Immature natural killer cell (primary cell): ENCODE measurements at regions not wholly inside any gene's neighbourhood (a gene's known extent, or its start where the extent isn't known, plus 50 kb on each side); places are given as distances from the start of the nearest gene placed in this dataset.

Source experiments
- DNase-seq, 3 donors: peaks; one replicate each; pipeline ENCODE4 v3.0.0; 2022; ENCODE audit warnings: mixed read lengths in 1 of 3
- H3K27ac Mint-ChIP-seq, 6 donors: one replicate each; pipeline ENCODE4 v1.8.0; 2020; ENCODE audit warnings: mixed read lengths in 6 of 6, mild to moderate bottlenecking in 5 of 6, inconsistent platforms in 4 of 6, moderate library complexity in 3 of 6
- H3K27me3 Mint-ChIP-seq, 3 donors: one replicate each; pipeline ENCODE4 v1.8.0; 2020 to 2021; ENCODE audit warnings: low read depth in 3 of 3, mild to moderate bottlenecking in 3 of 3, mixed read lengths in 3 of 3, moderate library complexity in 3 of 3, inconsistent platforms in 1 of 3
- H3K36me3 Mint-ChIP-seq, 3 donors: one replicate each; pipeline ENCODE4 v1.8.0; 2020; ENCODE audit warnings: mixed read lengths in 3 of 3, inconsistent platforms in 2 of 3, mild to moderate bottlenecking in 2 of 3
- H3K4me1 Mint-ChIP-seq, 2 donors: one replicate each; pipeline ENCODE4 v1.8.0; 2020; ENCODE audit warnings: inconsistent platforms in 2 of 2, mild to moderate bottlenecking in 2 of 2, mixed read lengths in 2 of 2, moderate library complexity in 1 of 2
- H3K4me3 Mint-ChIP-seq, 5 donors: one replicate each; pipeline ENCODE4 v1.8.0; 2020; ENCODE audit warnings: mild to moderate bottlenecking in 5 of 5, mixed read lengths in 5 of 5, inconsistent platforms in 3 of 5, moderate library complexity in 3 of 5
- H3K9me3 Mint-ChIP-seq, 6 donors: one replicate each; pipeline ENCODE4 v1.8.0; 2020; ENCODE audit warnings: mild to moderate bottlenecking in 6 of 6, mixed read lengths in 6 of 6, inconsistent platforms in 4 of 6, moderate library complexity in 3 of 6

DNA sequence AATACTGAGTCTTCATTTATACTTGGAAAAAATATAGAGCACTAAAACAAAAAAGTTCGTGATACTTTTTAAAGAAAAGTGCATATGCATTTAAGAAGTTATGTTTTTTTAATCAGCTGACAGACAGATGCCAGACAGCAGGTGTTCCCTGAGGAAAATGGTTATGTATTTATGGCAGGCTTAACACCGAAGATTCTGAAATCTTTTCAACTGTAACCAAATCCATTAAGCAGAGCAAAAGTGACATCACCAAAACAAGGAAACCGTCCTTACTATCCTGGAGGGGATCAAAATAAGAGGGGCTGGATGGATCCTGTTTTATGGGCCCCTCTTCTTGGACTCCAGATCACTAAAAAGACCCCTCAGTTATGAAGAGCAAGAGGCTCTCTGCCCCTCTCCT is 404.9 kb upstream of the ADAMTS16 start:
- Mint-ChIP-seq H3K27ac (no peak overlapping the region), H3K36me3 (no peaks in the 10 kb centered on the region), H3K4me3 (no peak overlapping the region), H3K27me3 (no peaks in the 10 kb centered on the region), H3K9me3 (peaks cover 3 to 38% (median 4%) of the 10 kb centered on the region in 6 donors), H3K4me1 (no peaks in the 10 kb centered on the region)
- no peak for DNase-seq

DNA sequence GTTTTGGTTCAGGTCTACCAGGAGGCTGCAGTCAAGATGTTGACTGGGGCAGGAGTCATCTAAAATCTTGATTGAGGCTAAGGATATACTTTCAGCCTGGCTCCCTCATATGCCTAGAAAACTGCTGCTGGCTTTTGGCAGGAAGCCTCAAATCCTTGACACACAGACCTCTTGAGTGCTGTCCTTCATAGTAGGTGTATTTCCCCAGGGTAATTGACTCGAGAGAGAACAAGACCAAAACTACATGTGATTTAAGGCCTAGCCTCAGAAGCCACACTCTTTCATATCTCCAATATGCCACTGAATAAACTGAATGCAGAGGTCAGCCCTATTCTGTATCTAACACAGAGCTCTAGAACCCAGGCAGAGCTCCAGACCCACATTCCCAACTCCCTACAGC is 402.3 kb upstream of the ADAMTS16 start:
- Mint-ChIP-seq H3K4me3 (no peak overlapping the region), H3K36me3 (no peaks in the 10 kb centered on the region), H3K27ac (no peak overlapping the region), H3K4me1 (no peaks in the 10 kb centered on the region), H3K9me3 (peaks cover 0 to 37% (median 7%) of the 10 kb centered on the region in 6 donors), H3K27me3 (no peaks in the 10 kb centered on the region)
- DNase-seq = no peak

DNA sequence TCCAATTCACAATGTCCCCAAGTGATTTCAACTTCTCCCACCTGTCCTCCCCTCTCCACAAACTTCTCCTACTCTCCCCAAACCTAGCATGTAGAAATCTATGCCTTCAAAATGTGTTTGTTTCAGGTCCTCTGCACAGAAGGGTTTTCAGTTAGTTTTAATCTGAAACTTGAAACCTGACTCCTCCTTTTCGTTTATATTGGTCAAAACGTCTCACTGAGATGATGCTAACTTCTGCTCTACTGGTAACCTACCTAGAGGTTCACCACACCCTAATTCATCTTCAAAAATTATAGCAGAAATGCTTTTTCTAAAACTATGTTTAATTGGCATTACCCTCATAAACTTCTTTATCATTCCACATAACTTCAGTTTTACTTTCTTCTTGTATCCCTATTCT is 401.8 kb upstream of the ADAMTS16 start:
- Mint-ChIP-seq H3K4me1 (no peaks in the 10 kb centered on the region), H3K36me3 (no peaks in the 10 kb centered on the region), H3K27me3 (no peaks in the 10 kb centered on the region), H3K4me3 (no peak overlapping the region), H3K9me3 (peaks cover 2 to 41% (median 7%) of the 10 kb centered on the region in 6 donors), H3K27ac (no peak overlapping the region)
- no peak for DNase-seq

DNA sequence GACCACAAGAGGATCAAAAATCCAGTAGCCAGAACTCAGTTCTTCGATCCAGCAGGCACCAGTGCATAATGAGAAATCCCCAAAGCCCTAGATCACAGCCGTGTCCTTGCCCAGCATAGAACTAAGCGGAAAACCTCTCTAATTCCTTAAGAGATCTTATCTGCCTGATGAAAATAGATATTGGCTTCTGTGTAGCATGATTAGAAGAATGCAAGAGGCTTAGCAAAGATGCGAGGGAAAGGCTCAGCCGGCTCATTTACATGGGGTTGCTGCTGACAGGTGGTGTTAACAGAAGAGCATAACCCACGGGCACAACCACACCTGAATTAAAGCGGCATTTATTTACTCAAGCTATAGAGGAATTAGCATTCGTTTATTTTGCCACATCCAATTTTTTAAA is 400.0 kb upstream of the ADAMTS16 start:
- H3K9me3 Mint-ChIP-seq = peaks cover 1 to 47% (median 7%) of the 10 kb centered on the region in 6 donors
- H3K27ac Mint-ChIP-seq = no peak overlapping the region
- no peaks in the 10 kb centered on the region for H3K36me3 Mint-ChIP-seq
- H3K27me3 Mint-ChIP-seq = peaks cover 0 to 2% (median 0%) of the 10 kb centered on the region in 3 donors
- no peaks in the 10 kb centered on the region for H3K4me1 Mint-ChIP-seq
- no peak for DNase-seq
- no peak overlapping the region for H3K4me3 Mint-ChIP-seq

DNA sequence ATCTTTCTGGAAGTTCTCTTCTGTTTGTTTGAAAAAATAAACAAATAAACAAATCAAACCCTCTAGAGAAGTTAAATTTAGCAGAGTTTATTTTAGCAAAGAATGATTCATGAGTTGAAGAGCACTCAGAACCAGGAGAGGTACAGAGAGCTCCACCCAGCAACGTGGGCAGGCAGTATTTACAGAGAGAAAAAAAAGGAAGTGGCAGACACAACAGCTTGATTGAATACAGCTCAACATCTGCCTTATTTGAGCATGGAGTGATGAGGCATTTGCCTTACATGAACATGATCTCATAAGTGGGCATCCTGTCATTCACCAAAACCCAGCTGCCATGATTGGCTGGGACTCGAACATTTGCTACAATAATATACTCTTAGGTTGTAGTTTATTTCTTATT is 381.6 kb upstream of the ADAMTS16 start:
- DNase-seq = no peak
- Mint-ChIP-seq H3K4me1 (no peaks in the 10 kb centered on the region), H3K27me3 (peaks cover 0 to 2% (median 0%) of the 10 kb centered on the region in 3 donors), H3K4me3 (no peak overlapping the region), H3K36me3 (no peaks in the 10 kb centered on the region), H3K9me3 (peaks cover 0 to 38% (median 7%) of the 10 kb centered on the region in 6 donors), H3K27ac (no peak overlapping the region)

DNA sequence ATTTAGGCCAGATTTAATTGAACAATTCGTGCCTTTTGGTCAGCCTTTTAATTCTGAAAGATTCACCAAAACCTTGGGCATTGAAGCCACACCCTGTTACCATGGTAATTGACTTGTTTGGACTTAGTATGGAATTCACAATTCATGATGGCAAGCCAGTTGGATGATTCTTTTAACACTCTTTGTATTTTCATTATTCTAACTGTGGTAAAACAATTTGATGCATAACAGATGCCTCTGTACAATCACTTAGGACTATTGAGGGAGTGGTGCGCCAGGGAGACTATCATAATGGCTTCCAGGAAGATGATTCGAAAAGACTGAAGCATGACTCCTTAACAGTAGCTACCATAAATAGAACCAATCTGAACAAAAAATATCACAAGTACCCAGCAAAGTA is 381.1 kb upstream of the ADAMTS16 start:
- Mint-ChIP-seq H3K27ac (no peak overlapping the region), H3K36me3 (no peaks in the 10 kb centered on the region), H3K27me3 (peaks cover 0 to 2% (median 0%) of the 10 kb centered on the region in 3 donors), H3K4me1 (no peaks in the 10 kb centered on the region), H3K9me3 (peaks cover 0 to 33% (median 8%) of the 10 kb centered on the region in 6 donors), H3K4me3 (no peak overlapping the region)
- DNase-seq = no peak

DNA sequence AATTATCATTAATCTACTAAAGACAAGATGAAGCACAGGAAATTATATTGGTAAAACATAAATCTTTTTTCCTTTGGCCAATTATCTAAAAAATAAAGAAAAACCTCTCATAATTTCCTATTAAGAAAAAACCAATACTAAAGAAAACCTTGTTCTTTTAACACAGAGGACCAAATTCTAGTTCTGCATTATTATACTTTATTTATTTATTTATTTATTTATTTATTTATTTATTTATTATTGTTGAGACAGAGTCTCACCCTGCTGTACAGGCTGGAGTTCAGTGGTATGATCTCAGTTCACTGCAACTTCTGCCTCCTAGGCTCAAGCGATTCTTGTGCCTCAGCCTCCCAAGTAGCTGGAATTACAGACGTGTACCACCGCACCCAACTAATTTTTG is 377.8 kb upstream of the ADAMTS16 start:
- H3K27ac Mint-ChIP-seq = no peak overlapping the region
- H3K4me1 Mint-ChIP-seq = no peaks in the 10 kb centered on the region
- H3K9me3 Mint-ChIP-seq = peaks cover 0 to 31% (median 8%) of the 10 kb centered on the region in 6 donors
- H3K4me3 Mint-ChIP-seq = no peak overlapping the region
- no peaks in the 10 kb centered on the region for H3K36me3 Mint-ChIP-seq
- H3K27me3 Mint-ChIP-seq = peaks cover 0 to 2% (median 0%) of the 10 kb centered on the region in 3 donors
- no peak for DNase-seq

DNA sequence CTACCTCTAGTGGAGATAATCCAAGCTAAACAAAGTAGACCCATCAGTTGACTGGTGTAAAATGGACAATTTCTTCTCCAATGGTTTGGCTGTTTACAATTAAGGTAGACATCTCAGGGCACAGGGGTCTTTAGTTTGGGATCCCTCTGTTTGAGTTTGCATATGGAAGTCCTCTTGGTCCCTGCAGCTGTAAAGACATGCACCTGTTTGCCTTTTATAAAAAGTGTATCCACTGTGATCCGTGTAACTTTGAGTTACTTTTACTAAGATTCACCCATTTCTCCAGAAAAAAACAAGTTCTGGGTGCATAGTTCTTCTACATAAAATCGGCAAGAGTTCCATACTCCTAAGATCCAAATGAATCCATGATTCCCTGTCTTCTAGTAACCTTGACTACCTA is 374.7 kb upstream of the ADAMTS16 start:
- H3K27me3 Mint-ChIP-seq = peaks cover 0 to 2% (median 0%) of the 10 kb centered on the region in 3 donors
- no peak for DNase-seq
- no peak overlapping the region for H3K27ac Mint-ChIP-seq
- no peak overlapping the region for H3K4me3 Mint-ChIP-seq
- H3K9me3 Mint-ChIP-seq = peaks cover 3 to 29% (median 12%) of the 10 kb centered on the region in 6 donors
- H3K36me3 Mint-ChIP-seq = no peaks in the 10 kb centered on the region
- H3K4me1 Mint-ChIP-seq = no peaks in the 10 kb centered on the region

DNA sequence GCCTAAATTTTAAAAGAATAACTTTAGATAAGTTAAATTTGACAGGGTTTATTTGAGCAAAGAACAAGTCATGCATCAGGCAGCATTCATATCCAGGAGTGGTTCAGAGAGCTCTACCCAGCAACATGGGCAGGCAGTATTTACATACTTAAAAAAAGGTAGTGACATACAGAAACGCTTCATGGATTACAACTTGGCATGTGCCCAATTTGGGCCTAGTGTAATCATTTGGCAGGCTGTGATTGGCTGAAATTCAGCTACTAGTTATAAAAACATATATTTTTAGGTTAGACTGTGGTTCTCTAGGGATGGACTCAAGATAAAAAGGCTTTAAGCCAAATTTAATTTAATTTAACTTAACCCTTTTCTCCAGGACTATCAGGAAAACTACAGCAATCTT is 374.0 kb upstream of the ADAMTS16 start:
- Mint-ChIP-seq H3K4me1 (no peaks in the 10 kb centered on the region), H3K36me3 (no peaks in the 10 kb centered on the region), H3K9me3 (peaks cover 7 to 25% (median 12%) of the 10 kb centered on the region in 6 donors), H3K4me3 (no peak overlapping the region), H3K27ac (no peak overlapping the region), H3K27me3 (peaks cover 0 to 2% (median 0%) of the 10 kb centered on the region in 3 donors)
- no peak for DNase-seq

DNA sequence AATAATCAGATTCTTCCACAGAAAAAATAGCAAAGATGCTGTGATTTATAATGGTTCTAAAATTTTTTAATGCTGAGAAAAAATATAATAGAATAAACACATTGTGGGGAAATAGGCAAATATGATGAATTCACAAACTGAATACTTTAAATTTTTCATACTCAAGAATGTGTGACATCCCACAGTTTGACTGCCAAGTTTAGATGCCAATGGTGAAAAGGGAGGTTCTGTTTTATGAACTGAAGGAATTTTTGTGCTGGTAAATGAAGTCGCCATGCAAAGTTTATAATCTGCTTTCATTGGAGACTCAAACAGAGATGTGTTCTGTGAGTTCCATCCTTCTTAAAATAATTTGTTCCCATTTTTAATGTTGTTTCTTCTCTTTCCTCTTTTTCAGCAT is 367.5 kb upstream of the ADAMTS16 start:
- H3K9me3 Mint-ChIP-seq = peaks cover 3 to 40% (median 10%) of the 10 kb centered on the region in 6 donors
- DNase-seq = no peak
- no peaks in the 10 kb centered on the region for H3K4me1 Mint-ChIP-seq
- no peaks in the 10 kb centered on the region for H3K36me3 Mint-ChIP-seq
- no peak overlapping the region for H3K4me3 Mint-ChIP-seq
- H3K27me3 Mint-ChIP-seq = peaks cover 0 to 1% (median 0%) of the 10 kb centered on the region in 3 donors
- no peak overlapping the region for H3K27ac Mint-ChIP-seq

DNA sequence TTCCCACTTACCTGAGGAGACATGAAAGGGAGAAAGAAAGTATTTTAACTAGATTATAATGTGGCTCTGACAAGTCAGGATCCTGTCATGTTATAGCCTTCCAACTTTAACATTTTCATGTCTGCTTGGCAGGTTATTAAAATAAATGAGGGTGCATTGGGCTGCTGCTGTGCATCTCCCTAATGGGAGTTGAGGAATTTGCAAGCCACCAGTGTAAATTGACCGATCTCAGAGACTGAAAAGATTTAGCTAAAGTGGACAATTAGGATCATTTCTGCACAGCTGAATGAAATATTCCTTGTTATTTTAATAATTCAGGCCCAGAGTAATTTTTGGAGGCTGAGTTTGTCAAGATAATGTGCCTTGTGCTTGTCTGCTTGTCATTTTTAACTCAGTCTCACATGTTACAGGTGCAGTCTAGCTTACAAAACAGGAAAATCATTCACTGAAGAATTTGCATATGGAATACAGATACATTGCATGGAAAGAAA is 366.3 kb upstream of the ADAMTS16 start:
- Mint-ChIP-seq H3K9me3 (peaks cover 3 to 40% (median 10%) of the 10 kb centered on the region in 6 donors), H3K27me3 (peaks cover 0 to 1% (median 0%) of the 10 kb centered on the region in 3 donors), H3K36me3 (peaks cover 0 to under 1% (median 0%) of the 10 kb centered on the region in 3 donors), H3K4me3 (no peak overlapping the region), H3K4me1 (no peaks in the 10 kb centered on the region), H3K27ac (no peak overlapping the region)
- DNase-seq = no peak

DNA sequence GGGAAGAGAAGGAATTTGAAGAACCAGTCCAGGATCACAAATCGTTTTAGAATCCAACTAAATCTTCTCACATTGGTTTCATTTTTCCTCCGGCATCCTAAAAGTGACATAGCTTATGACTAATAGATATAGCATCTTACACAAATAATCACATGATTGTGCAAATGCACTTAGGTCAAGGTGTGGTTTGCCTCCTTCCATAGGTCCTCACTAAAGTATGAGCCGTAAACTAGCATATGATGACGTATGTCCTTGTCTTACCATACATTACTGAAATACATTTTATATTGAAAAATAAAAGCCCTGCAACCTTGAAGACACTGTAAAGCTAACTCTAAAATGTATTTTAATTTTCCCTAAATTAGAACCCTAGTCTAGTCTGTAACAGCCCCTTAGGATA is 362.7 kb upstream of the ADAMTS16 start:
- peaks cover 2 to 56% (median 11%) of the 10 kb centered on the region in 6 donors for H3K9me3 Mint-ChIP-seq
- no peaks in the 10 kb centered on the region for H3K4me1 Mint-ChIP-seq
- DNase-seq = no peak
- peaks cover 0 to 1% (median 0%) of the 10 kb centered on the region in 3 donors for H3K27me3 Mint-ChIP-seq
- H3K4me3 Mint-ChIP-seq = no peak overlapping the region
- H3K27ac Mint-ChIP-seq = no peak overlapping the region
- peaks cover 0 to 3% (median 0%) of the 10 kb centered on the region in 3 donors for H3K36me3 Mint-ChIP-seq

DNA sequence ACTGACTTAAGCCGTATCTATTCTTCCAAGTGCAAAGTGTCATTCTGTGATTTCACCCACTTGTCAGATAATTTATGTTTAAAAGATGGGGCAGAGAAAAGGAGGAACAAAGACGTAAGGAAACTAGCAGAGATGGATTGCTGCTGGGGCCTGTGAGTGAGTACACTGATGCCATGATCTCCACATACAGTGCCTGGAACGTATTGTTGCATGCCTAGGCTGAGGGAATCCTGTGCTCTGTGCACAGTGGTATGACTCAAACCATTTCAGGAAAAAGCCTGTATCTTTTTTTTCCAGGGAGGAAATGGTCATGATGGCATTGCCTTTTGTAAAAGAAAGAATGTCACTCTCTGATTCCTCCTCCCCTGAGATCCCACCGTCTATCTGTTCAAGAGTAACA is 359.5 kb upstream of the ADAMTS16 start:
- Mint-ChIP-seq H3K9me3 (peaks cover 11 to 61% (median 26%) of the 10 kb centered on the region in 6 donors), H3K27ac (no peak overlapping the region), H3K4me3 (no peak overlapping the region), H3K36me3 (peaks cover 0 to 3% (median 0%) of the 10 kb centered on the region in 3 donors), H3K4me1 (no peaks in the 10 kb centered on the region), H3K27me3 (peaks cover 0 to 3% (median 0%) of the 10 kb centered on the region in 3 donors)
- no peak for DNase-seq

DNA sequence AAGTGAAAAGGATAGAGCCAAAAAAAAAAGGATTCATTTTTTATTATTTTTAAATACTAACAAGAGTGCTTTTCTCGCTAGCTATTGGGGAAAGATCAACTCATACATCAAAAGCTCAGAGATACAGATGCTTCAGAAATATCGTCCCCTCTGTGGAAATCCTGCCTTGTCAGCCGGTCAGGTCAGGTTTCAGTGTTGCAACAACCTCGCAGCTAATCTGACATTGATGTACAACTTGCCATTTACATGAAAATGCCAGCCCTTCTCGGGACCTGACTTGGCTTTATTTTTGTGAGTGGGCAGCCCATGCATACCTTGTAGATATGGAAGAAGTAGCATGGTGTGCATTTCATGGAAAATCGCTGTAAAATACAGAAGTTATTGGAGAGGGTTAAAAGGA is 358.8 kb upstream of the ADAMTS16 start:
- H3K36me3 Mint-ChIP-seq = peaks cover 0 to 3% (median 0%) of the 10 kb centered on the region in 3 donors

DNA sequence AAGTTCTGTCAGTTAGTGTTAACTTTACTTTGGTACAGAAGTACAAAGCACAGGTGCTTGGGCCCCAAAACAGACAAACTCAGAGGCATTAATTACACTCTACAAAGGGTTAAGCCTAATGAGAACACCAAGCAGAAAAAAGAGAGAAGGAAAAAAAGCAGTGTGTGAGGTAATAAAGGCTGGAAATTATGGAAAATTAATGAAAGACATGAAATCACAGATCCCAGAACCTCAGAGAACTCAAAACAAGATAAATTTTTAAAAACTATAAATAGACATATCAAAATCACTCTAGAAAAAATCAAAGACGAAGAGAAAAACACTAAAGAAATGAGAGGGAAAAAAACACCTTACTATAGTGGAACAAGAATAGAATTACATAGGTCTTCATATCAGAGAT is 354.2 kb upstream of the ADAMTS16 start:
- no peak for DNase-seq
- Mint-ChIP-seq H3K36me3 (no peaks in the 10 kb centered on the region), H3K27ac (no peak overlapping the region), H3K9me3 (peaks cover 6 to 43% (median 21%) of the 10 kb centered on the region in 6 donors), H3K4me1 (no peaks in the 10 kb centered on the region), H3K27me3 (peaks cover 0 to 3% (median 0%) of the 10 kb centered on the region in 3 donors), H3K4me3 (no peak overlapping the region)

More for the DNA sequence above, 358.8 kb upstream of the ADAMTS16 start:
- Mint-ChIP-seq H3K4me3 (no peak overlapping the region), H3K9me3 (peaks cover 11 to 64% (median 26%) of the 10 kb centered on the region in 6 donors), H3K27ac (no peak overlapping the region), H3K27me3 (peaks cover 0 to 3% (median 0%) of the 10 kb centered on the region in 3 donors), H3K4me1 (no peaks in the 10 kb centered on the region)
- no peak for DNase-seq
